ENCODE measurements at regions not wholly inside any gene's neighbourhood (a gene's known extent, or its start where the extent isn't known, plus 50 kb on each side); places are given as distances from the start of the nearest gene placed in this dataset.

DNA sequence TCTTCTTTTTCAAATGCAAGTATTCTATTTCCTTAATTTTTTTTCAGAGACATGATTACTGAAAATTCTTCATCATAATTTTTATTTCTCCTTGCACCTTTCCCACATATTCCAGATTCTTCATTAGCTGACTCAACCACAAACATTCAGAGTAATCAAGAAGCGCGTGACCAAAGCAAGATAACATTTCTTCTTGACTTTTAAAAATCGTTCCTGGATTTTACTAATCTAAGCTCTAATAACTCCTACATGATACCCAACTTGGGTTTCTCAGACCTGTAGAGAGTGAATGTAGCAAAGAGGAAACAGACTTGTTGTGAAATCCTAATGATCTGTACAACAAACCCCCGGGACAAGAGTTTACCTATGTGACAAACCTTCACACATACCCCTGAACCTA lies 615.0 kb downstream of the TMA16 start:
- TF ChIP-seq GABPA (IDR thresholded peaks at IDR 0.05 in 1 of 2, conservative IDR thresholded peaks at IDR 0.05 in 1 of 2) = no peak
- TF ChIP-seq, protein P1, sequence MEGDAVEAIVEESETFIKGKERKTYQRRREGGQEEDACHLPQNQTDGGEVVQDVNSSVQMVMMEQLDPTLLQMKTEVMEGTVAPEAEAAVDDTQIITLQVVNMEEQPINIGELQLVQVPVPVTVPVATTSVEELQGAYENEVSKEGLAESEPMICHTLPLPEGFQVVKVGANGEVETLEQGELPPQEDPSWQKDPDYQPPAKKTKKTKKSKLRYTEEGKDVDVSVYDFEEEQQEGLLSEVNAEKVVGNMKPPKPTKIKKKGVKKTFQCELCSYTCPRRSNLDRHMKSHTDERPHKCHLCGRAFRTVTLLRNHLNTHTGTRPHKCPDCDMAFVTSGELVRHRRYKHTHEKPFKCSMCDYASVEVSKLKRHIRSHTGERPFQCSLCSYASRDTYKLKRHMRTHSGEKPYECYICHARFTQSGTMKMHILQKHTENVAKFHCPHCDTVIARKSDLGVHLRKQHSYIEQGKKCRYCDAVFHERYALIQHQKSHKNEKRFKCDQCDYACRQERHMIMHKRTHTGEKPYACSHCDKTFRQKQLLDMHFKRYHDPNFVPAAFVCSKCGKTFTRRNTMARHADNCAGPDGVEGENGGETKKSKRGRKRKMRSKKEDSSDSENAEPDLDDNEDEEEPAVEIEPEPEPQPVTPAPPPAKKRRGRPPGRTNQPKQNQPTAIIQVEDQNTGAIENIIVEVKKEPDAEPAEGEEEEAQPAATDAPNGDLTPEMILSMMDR (IDR thresholded peaks at IDR 0.05; ENCODE audit: low read depth, low read length, missing input control) = no peak
- WGBS = 59% methylated on average over 4 of the region's 4 CpGs
- Histone ChIP-seq H3K27me3 (ENCODE audit: control insufficient read depth in 4 of 4, insufficient read depth in 4 of 4, low read length in 3 of 4) (no peaks in the 10 kb centered on the region), H3K9me3 (ENCODE audit: control insufficient read depth in 4 of 4, low read length in 3 of 4) (no peaks in the 10 kb centered on the region), H3K36me3 (ENCODE audit: control insufficient read depth in 4 of 4, insufficient read depth in 3 of 4, low read depth in 1 of 4, low read length in 3 of 4) (no peaks in the 10 kb centered on the region), H3K27ac (ENCODE audit: low read depth in 1 of 2, low read length in 2 of 2) (no peak overlapping the region), H3K9ac (ENCODE audit: low read depth in 1 of 2, low read length in 2 of 2) (no peak overlapping the region), H3K4me3 (ENCODE audit: low read depth in 1 of 3, low read length in 3 of 3) (no peak overlapping the region), H3K4me1 (ENCODE audit: control insufficient read depth in 4 of 4, insufficient read depth in 4 of 4, low read length in 3 of 4) (no peaks in the 10 kb centered on the region)
- DNase-seq (ENCODE audit: low spot score) = no peak

DNA sequence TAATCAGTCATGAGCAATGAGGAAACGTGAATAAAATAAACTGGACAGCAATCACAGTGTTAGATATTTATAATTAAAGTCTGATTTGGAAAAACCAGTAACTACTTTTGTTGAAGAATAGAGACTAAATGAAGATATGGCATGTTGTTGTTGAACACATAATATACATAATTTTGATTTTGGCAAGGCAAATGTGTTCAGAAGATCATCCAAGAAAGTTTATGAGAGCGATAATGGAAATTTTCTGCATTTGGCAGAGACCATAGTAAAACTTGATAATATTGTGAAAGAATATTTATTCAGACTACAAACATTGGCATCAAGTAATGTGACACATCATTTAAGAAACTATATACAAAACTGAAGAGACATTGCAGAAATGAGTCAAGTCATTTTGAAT lies 620.7 kb downstream of the TMA16 start:
- WGBS = 46% methylated on average over 2 of the region's 2 CpGs
- Histone ChIP-seq H3K36me3 (ENCODE audit: control insufficient read depth in 4 of 4, insufficient read depth in 3 of 4, low read depth in 1 of 4, low read length in 3 of 4) (no peaks in the 10 kb centered on the region), H3K4me3 (ENCODE audit: low read depth in 1 of 3, low read length in 3 of 3) (no peak overlapping the region), H3K9me3 (ENCODE audit: control insufficient read depth in 4 of 4, low read length in 3 of 4) (no peaks in the 10 kb centered on the region), H3K27ac (ENCODE audit: low read depth in 1 of 2, low read length in 2 of 2) (no peak overlapping the region), H3K9ac (ENCODE audit: low read depth in 1 of 2, low read length in 2 of 2) (no peak overlapping the region), H3K27me3 (ENCODE audit: control insufficient read depth in 4 of 4, insufficient read depth in 4 of 4, low read length in 3 of 4) (no peaks in the 10 kb centered on the region), H3K4me1 (ENCODE audit: control insufficient read depth in 4 of 4, insufficient read depth in 4 of 4, low read length in 3 of 4) (no peaks in the 10 kb centered on the region)
- TF ChIP-seq, protein P2, sequence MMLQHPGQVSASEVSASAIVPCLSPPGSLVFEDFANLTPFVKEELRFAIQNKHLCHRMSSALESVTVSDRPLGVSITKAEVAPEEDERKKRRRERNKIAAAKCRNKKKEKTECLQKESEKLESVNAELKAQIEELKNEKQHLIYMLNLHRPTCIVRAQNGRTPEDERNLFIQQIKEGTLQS (IDR thresholded peaks at IDR 0.05) = no peak
- TF ChIP-seq, protein P3, sequence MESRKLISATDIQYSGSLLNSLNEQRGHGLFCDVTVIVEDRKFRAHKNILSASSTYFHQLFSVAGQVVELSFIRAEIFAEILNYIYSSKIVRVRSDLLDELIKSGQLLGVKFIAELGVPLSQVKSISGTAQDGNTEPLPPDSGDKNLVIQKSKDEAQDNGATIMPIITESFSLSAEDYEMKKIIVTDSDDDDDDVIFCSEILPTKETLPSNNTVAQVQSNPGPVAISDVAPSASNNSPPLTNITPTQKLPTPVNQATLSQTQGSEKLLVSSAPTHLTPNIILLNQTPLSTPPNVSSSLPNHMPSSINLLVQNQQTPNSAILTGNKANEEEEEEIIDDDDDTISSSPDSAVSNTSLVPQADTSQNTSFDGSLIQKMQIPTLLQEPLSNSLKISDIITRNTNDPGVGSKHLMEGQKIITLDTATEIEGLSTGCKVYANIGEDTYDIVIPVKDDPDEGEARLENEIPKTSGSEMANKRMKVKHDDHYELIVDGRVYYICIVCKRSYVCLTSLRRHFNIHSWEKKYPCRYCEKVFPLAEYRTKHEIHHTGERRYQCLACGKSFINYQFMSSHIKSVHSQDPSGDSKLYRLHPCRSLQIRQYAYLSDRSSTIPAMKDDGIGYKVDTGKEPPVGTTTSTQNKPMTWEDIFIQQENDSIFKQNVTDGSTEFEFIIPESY (IDR thresholded peaks at IDR 0.05) = no peak
- no peak for TF ChIP-seq SP1 (IDR thresholded peaks at IDR 0.05)
- TF ChIP-seq, protein P4, sequence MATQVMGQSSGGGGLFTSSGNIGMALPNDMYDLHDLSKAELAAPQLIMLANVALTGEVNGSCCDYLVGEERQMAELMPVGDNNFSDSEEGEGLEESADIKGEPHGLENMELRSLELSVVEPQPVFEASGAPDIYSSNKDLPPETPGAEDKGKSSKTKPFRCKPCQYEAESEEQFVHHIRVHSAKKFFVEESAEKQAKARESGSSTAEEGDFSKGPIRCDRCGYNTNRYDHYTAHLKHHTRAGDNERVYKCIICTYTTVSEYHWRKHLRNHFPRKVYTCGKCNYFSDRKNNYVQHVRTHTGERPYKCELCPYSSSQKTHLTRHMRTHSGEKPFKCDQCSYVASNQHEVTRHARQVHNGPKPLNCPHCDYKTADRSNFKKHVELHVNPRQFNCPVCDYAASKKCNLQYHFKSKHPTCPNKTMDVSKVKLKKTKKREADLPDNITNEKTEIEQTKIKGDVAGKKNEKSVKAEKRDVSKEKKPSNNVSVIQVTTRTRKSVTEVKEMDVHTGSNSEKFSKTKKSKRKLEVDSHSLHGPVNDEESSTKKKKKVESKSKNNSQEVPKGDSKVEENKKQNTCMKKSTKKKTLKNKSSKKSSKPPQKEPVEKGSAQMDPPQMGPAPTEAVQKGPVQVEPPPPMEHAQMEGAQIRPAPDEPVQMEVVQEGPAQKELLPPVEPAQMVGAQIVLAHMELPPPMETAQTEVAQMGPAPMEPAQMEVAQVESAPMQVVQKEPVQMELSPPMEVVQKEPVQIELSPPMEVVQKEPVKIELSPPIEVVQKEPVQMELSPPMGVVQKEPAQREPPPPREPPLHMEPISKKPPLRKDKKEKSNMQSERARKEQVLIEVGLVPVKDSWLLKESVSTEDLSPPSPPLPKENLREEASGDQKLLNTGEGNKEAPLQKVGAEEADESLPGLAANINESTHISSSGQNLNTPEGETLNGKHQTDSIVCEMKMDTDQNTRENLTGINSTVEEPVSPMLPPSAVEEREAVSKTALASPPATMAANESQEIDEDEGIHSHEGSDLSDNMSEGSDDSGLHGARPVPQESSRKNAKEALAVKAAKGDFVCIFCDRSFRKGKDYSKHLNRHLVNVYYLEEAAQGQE (IDR thresholded peaks at IDR 0.05) = no peak
- no peak for DNase-seq (ENCODE audit: low spot score)

DNA sequence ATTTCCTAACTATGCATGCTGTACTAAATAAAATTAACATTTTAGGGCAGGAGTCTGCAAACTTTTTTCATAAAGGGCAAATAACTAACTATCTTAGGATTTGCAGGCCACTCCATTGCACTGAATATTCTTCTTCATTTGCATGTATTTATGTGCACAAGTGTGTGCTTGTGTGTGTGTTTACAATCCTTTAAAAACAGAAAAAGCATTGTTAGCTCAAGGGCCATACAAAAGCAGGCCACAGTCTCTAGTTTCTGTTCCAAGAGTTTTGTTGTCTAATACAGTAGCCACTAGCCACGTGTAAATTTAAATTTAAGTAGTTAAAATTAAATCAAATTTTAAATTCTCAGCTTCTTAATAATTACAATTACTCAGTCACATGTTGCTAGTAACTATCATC lies 621.8 kb downstream of the TMA16 start:
- Histone ChIP-seq H3K9ac (ENCODE audit: low read depth in 1 of 2, low read length in 2 of 2) (no peak overlapping the region), H3K9me3 (ENCODE audit: control insufficient read depth in 4 of 4, low read length in 3 of 4) (no peaks in the 10 kb centered on the region), H3K27ac (ENCODE audit: low read depth in 1 of 2, low read length in 2 of 2) (no peak overlapping the region), H3K4me3 (ENCODE audit: low read depth in 1 of 3, low read length in 3 of 3) (no peak overlapping the region), H3K4me1 (ENCODE audit: control insufficient read depth in 4 of 4, insufficient read depth in 4 of 4, low read length in 3 of 4) (no peaks in the 10 kb centered on the region), H3K27me3 (ENCODE audit: control insufficient read depth in 4 of 4, insufficient read depth in 4 of 4, low read length in 3 of 4) (no peaks in the 10 kb centered on the region), H3K36me3 (ENCODE audit: control insufficient read depth in 4 of 4, insufficient read depth in 3 of 4, low read depth in 1 of 4, low read length in 3 of 4) (no peaks in the 10 kb centered on the region)
- WGBS = 51% methylated on average over 1 of the region's 1 CpG
- no peak for DNase-seq (ENCODE audit: low spot score)
- TF ChIP-seq HNF4G (IDR thresholded peaks at IDR 0.05) (no peak), EGR1 (IDR thresholded peaks at IDR 0.05; ENCODE audit: low read depth in 2 of 2) (no peak), YY1 (IDR thresholded peaks at IDR 0.05) (no peak), JUND (IDR thresholded peaks at IDR 0.05) (no peak), TAF1 (conservative IDR thresholded peaks at IDR 0.05) (no peak), SP1 (IDR thresholded peaks at IDR 0.05) (no peak), FOXA1 (IDR thresholded peaks at IDR 0.05) (no peak), RAD21 (IDR thresholded peaks at IDR 0.05) (no peak)
- TF ChIP-seq, protein P1 (IDR thresholded peaks at IDR 0.05; ENCODE audit: low read depth, low read length, missing input control) = no peak
- TF ChIP-seq, protein P5, sequence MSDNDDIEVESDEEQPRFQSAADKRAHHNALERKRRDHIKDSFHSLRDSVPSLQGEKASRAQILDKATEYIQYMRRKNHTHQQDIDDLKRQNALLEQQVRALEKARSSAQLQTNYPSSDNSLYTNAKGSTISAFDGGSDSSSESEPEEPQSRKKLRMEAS (IDR thresholded peaks at IDR 0.05) = no peak
- TF ChIP-seq, protein P4 (IDR thresholded peaks at IDR 0.05) = no peak

All from liver (tissue), 8 donors.